GM18951 (cell line): ENCODE measurements at regions not wholly inside any gene's neighbourhood (a gene's known extent, or its start where the extent isn't known, plus 50 kb on each side); places are given as distances from the start of the nearest gene placed in this dataset.

Source experiments
- POLR2A ChIP-seq: IDR thresholded peaks from 4 replicates; pipeline ENCODE4 v1.6.1; 2011; ENCODE audit warnings: mild to moderate bottlenecking; ENCODE audit not compliant: insufficient read length, insufficient read depth; ENCODE audit errors: extremely low read depth
- in situ Hi-C: fragments of 300-500 bp; cut with MboI; formaldehyde crosslinking; loops from one replicate; pipeline ENCODE4 v1.12.0; 2022; ENCODE audit warnings: low sequenced_read_pairs, mixed read lengths, inconsistent platforms; ENCODE audit not compliant: unreplicated experiment

DNA sequence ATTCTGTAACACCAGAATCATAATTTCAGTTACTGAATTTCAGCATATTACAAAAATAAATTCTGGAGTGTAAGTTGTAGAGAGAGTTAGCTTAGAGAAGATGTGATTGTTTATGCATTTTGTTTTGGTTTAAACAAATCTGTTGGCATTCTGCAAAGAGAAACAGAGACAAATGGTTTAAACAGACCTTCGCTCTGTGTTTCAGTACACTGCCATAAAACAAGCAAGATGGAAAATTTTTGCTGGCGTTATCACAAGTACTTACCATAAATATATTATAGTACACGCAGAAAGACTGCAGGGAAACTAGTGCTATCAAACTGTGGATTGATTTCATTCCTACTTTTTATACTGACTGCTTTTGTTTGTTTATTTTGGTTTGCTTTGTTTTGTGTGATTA is 850.3 kb upstream of the FOXG1 start:
- no peak for TF ChIP-seq POLR2A
- in situ Hi-C loops: no loop called here

DNA sequence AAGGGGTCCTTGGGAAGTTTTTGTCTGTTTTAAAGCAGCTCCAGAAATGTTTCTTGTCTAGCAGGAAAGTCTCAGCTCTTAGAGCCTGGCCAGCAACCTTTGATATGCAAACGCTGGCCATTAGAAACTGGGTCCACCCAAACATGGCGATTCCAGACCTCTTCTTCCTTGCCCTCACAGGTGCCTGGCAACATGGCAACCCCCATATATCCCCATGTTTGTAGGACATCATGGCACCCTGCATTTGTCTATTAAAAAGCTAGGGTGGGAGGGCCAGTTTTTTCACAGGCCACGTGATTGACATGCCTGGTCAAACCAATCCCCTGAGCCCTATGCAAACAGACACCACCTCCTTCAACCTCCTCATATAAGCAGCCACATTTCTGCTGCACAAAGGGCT is 848.7 kb upstream of the FOXG1 start:
- TF ChIP-seq POLR2A: no peak
- in situ Hi-C loops: no loop called here

DNA sequence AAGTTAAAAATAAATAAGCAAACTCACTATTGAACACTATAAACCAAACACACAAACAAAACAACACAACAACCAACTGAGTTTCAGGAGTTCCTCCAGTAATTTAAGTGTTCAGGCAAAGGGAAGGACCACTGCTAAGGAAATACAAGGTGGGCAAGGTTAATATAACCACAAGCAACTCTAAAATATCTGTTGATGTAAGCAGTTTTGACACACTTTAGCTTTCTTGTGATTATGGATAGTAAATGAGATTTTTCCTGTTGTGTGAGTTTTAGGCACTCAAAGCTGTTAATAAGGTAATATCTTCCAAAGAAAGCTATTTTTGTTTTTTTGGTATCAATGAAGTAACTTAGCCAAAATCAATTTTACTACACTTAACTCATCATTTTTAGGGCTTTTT is 839.1 kb upstream of the FOXG1 start:
- TF ChIP-seq POLR2A: no peak
- in situ Hi-C loops: no loop called here

DNA sequence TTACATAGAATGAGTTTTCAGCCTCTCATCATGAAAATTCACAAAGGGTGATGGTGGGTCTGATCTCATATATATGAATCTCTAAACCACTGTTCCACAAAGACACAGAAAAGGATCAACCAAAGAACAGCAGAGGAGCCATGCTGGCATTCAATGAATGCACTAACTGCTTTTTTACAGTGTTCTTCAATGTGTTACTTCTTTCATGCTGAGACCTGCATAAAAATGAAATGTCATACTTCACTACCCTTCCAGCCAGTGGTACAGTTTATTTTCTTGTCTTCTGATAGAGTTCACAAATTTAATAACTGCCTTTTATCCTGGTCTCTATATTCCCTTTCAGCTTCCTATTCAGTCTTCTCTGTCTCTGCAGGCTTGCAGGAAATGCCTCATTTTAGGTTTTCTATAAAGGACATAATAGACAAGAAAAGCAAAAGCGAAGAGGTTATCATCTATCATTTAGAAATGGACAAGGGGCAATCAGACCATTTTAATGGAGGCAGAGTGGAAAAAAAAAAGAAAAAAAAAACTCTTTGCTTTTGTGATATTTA is 836.7 kb upstream of the FOXG1 start:
- no peak for TF ChIP-seq POLR2A
- in situ Hi-C loops: no loop called here

DNA sequence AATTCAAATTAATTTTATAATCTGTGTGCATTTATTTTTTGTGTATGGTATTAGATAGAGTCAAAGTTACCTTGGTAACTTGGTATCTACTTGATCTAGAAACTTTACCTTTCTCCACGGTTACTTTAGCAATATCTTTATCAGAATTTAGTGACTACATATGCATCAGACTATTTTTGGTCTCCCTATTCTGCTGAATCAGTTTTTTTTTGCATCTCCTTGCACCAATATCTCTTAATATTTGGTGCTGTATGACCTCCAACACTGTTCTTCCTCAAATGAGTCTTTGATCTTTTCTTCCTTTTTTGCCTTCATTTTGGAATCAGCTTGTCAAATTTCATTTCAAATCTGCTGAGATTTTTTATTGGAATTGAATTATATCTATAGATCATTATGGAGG is 828.2 kb upstream of the FOXG1 start:
- TF ChIP-seq POLR2A: no peak
- in situ Hi-C loops: no loop called here

DNA sequence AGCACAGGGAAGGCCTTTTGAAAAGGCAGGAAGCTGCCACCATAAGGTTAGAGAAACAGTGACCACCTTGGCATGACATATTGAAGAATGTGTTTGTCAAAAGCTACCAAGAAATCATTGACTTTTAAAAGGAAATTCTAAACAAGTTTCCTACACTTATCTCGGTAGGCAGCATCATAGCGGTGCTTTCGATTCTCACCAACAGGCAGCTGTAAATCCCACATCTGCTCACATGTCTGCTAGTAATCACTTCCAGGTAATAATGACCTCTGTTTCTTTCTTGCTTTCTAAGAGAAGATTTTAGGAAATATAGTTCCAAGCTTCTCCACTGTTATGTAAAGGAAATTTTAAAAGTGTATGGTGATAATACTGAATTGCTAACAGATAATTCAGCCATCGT is 821.1 kb upstream of the FOXG1 start:
- in situ Hi-C loops: no loop called here
- no peak for TF ChIP-seq POLR2A

DNA sequence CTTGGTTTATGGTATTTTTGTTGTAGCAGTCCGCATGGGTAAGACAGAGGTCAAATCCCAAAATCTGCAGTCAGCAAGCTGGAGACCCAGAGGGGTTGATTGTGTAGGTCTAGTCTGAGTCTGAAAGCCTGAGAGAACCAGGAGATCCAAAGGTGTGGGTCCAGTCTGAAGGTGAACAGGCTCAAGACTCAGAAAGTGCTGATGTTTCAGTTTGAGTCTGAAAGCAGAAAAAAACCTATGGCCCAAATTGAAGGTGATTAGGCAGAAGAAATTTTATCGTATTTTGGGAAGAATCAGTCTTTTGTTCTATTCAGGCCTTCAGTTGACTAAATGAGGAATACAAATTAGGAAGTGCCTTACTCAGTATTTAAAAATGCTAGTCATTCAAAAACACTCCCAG is 807.8 kb upstream of the FOXG1 start:
- TF ChIP-seq POLR2A: no peak
- in situ Hi-C loops: no loop called here

DNA sequence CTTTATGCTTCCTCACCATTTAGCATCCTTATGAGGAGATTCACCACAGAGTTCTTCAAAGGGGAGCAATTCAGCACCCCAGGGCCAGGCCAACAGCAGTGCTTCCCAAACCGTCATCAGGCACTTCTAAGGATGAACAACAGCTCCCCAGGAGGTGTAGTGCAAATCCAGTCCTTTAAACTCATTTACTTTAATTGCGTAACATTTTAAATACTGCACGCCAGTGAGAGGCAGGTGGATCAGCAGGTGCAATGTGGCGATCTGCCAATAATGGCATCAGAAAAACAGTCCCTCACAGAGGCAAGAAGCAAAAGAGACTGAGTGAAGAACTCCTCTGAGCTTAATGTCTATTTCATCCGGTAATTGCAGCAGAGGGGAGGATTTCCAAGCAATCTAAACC is 770.9 kb upstream of the FOXG1 start:
- no peak for TF ChIP-seq POLR2A
- in situ Hi-C loops: no loop called here

DNA sequence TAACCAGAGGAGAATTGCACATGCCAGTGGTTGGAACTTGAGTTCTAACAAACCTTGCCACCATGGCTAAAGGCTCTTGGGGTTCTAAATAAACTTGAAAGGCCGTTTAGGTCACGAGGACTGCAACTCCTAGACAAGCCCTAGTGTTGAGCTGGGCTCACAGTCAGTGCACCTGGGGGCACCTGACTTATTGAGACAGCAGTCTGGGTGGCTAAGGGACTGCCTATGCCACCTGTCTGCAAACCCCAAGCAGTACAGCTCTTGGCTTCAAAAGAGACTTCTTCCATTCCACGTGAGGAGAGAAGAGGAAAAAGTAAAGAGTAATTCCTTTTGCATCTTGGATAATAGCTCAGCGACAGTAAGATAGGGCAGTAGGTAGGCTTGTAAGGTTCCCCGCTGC is 765.6 kb upstream of the FOXG1 start:
- in situ Hi-C loops: no loop called here
- no peak for TF ChIP-seq POLR2A

DNA sequence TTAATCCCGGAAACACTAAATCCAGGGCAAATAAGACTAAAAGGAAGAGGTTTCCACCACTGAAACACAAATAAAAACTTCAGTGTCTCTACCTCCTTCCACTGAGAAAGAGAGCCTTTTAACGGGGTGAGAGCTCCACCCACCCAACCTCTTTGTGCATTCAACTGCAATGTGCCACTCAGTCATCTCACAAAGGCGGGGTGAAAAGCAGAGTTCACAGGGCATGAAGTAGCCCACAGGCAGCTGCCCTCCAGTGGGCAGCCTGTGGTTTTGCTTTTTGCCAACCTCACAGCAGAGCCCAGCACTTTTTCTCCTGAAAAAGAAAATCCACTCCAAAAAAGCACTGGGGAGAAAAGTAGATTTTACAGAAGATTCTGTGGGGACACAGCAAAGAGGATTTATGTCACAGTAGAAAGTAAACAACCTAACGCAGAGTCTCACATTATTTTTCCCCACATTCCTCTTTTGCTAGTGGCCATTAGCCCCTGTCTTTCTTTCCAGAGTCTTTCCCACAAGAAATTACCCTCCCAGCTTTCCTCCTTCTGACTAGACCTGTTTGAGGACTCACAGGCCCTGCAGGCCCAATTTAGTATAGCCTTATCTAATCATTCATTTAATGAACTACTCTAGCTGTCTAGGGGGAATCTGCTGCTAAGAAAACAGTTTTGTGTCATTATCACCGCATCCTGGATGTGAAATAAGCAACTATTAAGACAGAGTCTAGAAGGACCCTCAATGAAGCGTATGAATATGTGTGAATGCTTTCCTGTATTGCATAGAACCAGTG is 753.8 kb upstream of the FOXG1 start:
- in situ Hi-C loops: no loop called here
- no peak for TF ChIP-seq POLR2A

DNA sequence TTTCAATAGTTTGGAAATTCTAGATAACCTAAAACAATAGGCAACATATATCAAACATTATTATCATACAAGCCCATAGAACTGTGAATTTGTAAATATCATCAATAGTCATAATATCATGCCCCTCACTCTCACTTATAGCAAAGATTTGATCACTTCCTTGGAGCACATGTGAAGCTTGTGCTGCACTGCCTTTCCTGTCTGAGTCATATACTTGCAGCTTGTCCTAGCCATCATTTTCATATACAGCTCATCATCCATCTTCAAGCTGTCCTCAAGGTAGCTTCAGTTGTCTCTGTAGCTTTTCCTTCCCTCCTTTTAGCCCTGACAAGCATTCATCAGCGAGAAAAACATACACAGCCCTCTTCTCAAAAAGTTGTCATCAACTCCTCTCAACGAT is 746.5 kb upstream of the FOXG1 start:
- in situ Hi-C loops: no loop called here
- no peak for TF ChIP-seq POLR2A

DNA sequence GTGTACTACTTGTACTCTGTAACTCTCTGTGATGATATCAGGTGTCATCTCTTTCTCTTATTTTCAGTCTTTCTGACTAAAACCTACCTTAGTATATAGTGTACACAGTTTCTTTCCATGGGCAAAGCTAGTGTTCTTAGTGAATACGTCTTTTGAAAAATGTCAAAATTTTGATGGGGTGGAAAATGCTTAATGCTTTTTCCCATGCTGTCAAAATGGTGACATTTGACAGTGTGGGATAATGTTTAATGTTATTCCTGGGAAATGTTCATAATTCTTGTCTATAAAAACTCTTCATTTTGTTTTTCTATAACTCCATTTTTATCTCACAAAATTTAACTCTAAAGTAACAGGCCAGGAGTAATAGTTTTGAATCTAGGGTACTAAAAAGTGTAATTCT is 742.7 kb upstream of the FOXG1 start:
- in situ Hi-C loops: no loop called here
- no peak for TF ChIP-seq POLR2A

DNA sequence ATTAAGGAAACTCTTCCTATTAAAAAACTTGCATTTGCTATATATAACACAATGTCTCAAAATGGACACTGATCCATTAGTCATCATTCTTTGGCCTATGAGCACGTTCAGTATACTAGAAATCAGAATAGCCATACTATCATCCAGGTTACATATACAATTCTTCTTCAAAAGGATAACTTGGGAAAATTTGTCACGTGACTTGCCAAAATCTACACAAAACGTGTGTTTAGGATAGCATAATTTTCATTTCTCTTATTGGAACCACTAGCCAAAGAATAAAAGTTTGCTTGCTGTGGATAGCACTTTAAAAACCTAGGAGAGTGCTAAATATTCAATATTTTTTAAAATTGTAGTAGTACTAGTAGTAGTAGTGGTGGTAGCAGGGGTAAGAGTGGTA is 714.3 kb upstream of the FOXG1 start:
- no peak for TF ChIP-seq POLR2A
- in situ Hi-C loops: no loop called here

DNA sequence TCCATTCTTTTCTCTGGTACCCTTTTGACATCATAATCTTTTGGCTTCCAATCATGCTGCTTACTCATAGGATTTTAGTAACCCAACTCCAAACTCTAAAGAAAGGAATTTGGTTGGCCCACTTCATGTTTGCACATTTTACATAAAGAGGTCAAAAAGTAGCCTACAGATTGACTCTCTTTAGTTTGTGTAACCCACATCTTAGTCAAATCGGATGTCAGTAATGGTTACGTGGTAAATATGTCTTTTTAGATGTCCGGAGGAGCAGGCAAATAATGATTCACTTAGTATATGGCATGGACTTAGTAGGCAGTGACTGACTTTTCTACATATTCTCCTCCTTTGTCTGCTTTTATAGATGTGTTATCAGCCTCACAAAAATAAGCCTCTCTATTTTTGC is 711.6 kb upstream of the FOXG1 start:
- in situ Hi-C loops: no loop called here
- no peak for TF ChIP-seq POLR2A
